ENCODE measurements at regions not wholly inside any gene's neighbourhood (a gene's known extent, or its start where the extent isn't known, plus 50 kb on each side); places are given as distances from the start of the nearest gene placed in this dataset.
"Not testable (repeated sequence)": the region's sequence is repeated elsewhere in the genome, so short reads cannot be mapped to it uniquely, and the experiment has no call there.

DNA sequence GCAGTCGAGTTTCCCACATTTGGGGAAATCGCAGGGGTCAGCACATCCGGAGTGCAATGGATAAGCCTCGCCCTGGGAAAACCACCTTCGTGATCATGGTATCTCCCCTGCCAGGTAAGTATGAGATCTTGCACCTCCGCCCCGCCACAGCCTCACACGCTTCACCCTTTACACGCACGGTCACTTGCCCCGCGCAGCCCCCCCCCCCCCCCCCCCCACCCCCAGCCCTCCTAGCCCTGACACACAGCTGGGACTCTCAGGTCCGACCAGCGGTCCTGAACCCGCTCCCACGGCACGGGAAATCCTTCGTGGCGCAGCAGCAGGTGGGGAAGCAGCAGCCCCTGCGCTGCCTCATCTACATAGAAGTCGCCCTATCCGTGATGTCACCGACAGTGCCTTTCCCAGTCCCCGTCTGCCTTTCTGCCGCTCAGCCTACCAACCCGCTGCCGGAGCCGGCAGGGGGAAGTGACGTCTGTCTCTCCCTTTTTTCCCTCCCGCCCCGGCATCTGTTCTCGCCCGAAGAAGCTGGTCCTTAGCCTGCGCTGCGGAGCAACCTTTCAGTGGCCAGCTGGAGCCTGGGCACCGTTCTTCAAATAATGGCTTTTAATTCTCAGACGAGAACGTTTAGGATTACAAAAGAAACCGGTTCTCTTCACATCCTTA, 242.2 kb downstream of the FAM72C start:
- TF ChIP-seq EZH2phosphoT487 (IDR thresholded peaks at IDR 0.05; ENCODE audit: insufficient read depth, low read depth); EZH2 (IDR thresholded peaks at IDR 0.05; ENCODE audit: insufficient read depth, poor library complexity, severe bottlenecking): not testable (repeated sequence)

All from GM23248 (cell line).